Hepatic stellate cell (primary cell): ENCODE measurements at regions not wholly inside any gene's neighbourhood (a gene's known extent, or its start where the extent isn't known, plus 50 kb on each side); places are given as distances from the start of the nearest gene placed in this dataset.

Experiments used
- DNase-seq: peaks from one replicate; pipeline ENCODE4 v3.0.0; 2011; ENCODE audit warnings: low spot score

- no peak for DNase-seq
Observed at GRCh38 chr3:64995857-64996551, 308.2 kb upstream of the ADAMTS9 start.

DNA sequence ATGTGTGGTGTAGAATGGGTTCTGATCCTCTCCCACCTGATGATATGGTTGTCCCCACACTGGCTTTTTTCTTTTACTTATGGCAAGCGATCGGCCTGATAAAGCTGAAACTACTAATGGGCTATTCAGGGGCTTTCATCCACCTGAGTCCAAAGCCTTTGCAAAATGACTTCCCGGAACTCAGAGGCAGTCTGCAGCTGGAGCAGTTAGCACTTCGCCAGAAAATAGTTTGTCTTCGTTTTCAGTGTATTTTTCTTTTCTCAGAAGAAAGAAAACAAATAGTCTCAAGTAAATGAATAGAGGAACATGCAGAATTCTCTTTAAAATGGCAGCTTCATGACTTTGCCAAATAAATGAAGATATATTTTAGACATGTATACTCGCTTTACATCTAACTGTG is 306.0 kb upstream of the ADAMTS9 start:
- no peak for DNase-seq

GRCh38 chr3:64992530-64993285 is 304.9 kb upstream of the ADAMTS9 start:
- DNase-seq, result no peak

DNA sequence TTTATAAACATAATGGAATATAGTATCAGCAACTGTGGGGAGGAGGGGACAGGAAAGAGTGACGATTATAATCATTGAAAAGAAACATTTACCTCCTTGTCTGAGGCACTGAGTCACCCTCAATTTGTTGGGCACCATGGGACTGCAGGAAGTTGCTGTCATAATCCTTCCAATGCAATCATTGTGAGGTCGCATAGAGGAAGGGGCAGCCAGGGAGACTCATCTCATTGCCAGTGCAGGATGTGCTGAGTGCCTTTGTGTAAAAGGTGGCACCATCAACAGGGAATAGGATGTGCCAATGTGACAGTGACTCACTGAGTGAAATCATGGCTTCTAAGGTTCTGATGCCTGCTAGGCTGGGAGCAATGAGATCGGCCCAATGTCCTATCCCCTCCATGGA is 300.4 kb upstream of the ADAMTS9 start:
- DNase-seq, result no peak

DNA sequence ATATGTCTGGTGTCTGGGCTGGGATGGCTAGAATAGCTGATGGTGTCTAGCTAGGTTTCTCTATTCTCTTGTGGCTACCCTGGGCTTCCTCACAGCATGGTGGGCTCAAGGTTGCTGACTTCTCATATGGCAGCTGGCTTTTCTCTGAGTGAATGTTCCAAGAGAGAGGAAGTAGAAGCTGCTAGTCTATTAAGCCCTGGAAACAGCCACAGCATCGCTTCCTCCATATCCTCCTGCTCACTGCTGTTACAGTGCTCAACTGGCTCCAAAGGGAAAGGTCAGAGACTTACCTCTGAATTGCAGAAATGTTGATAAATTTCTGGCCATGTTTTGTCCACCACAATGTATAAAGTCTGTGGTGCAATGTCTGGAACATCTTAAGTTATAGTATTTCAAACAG is 299.9 kb upstream of the ADAMTS9 start:
- DNase-seq, result no peak

- no peak for DNase-seq
Observed at GRCh38 chr3:64985072-64985471, 297.3 kb upstream of the ADAMTS9 start.

DNA sequence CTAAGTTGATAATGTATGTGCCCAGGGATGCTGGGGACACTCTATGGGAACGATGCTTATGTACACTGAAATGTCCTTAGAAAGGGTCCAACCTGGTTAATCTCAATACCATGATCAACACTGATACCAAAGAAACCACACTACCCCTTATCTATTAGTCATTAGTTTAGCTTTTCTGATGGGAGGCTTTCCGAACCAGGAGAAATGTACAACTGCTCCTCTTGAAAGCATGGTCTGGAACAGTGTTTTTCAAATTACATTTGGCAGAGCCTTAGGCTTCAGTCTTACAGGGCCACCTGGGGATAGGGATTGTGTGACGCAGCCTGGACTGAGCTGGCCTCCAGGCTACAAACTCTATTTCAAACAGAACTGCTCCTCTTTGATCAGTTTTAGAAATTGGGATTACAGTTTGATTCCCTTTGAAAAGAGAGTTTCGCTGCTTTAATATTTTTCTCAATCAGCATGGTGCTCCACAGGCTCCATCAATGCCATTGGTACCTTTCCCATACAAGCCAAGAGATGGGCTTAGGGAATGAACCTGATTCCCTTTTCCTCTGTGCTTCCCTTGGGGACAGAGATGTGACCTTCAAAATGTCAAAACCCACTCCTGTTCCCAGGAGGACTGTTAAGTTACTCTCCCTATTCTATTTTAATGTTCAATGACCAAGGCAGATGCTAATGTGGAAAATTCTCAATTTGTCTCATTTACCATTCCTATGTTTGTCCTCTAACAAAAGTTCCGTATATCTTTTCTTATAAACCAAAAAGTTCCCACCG is 296.0 kb upstream of the ADAMTS9 start:
- DNase-seq, result no peak

DNA sequence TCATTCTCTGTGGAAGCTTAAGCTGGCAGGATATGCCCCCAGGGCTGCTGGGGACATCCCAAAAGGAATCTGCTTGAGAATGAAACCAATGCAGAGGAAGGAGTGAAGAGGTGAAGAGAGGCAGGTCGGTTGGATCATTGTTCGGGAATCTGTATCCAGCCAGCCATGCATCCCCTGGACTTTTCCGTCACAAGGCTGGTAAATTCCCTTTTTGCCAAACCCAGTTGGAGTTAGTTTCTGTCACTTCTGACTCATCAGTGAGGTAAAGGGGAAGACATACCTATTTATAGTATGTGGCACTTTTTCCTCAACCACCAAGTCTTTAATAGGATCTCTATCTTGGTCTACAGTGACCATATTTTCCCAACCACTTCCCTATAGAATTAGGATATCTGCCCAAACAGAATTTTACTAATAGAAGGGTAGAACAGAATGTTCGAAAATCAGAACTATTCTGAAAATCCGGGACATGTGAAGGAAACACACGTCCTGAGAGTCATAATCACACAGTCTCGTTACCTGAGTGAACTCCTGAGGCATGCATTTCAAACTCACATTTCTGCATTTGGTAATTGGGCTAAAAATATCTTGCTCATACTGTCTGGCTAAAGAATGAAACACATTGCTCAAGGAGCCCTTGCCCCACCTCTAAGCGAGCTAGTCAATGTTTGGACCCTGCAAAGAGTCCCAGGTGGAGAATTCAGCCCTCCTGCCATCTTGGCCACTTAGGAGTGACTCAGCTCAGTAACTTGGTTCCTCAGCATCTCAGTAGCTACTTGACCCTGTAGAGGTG is 289.7 kb upstream of the ADAMTS9 start:
- no peak for DNase-seq

DNA sequence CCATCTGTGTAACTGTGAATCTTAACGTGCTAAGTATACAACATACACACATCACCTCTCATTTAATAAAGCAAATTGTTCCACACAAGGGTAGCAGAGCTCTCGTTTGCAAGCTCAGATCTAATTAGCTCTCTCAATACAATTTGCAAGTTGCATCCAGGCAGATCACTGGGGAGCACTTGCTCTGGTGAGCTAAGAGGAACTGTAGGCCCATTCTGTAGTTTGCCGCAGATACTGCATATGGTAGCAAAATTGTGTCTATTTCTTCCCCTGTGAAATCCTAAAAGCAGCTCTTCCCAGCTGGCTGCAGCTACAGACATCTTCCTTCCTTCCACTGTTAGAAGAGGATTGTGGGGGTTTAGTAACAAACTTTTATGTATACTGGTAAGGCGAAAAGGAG is 288.7 kb upstream of the ADAMTS9 start:
- DNase-seq, result no peak

DNA sequence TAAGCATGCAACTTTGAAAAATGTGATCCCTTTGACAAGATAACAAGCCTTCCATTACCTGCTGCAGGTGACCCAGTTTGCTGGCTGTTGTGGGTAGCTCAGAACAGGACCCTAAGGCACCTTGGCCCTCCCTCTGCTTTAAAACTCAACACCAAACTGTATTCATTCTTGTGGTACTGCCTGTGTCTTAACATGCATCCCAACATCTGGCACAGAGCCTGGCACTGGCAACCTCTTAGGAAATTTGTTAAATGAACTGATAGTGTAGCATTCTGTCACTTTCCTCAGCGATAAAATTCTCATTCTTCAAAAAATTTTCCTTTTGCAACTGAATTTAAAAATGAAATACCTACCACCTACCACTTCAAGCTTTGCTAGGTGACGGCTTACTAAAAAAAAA is 287.3 kb upstream of the ADAMTS9 start:
- no peak for DNase-seq

GRCh38 chr3:64974401-64974800 is 286.6 kb upstream of the ADAMTS9 start:
- DNase-seq, result no peak

DNA sequence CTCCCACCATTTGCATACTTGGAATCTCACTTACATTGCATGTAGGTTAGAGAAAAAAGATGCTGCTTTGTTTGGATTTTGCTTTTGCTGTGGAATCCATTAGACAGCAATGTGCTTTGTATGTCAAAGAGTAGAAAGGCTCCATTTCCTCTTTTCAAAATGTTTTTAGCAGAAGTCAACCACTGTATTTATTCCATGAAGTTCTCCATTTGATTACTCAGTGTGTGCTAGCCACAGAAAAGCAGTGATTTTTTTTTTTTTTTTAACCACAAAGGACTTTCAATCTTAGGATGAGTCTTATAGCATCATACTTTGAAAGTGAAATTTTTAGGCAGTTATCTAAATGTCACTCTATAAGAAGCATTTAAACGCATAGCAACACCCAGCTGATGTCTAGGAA is 285.0 kb upstream of the ADAMTS9 start:
- DNase-seq, result no peak

GRCh38 chr3:64971602-64972001 is 283.8 kb upstream of the ADAMTS9 start:
- no peak for DNase-seq

DNA sequence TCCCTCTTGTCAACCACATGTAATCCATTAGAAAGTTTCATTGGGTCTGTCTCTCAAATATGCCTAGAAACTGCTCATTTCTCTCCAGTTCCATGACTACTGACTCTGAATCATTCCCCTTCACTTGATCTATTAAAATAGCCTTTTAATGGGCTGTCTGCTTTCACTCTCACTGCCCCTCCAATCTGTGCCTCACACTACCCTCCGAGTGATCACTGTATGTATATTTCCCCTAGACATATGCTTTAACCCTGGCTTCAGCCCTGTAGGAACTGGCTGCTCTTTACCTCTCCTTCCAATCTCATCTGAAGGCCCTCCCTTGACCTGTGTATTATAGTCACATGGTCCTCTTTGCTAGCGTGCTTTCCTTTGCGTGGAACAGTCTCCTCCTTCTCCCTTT is 282.8 kb upstream of the ADAMTS9 start:
- DNase-seq, result no peak

DNA sequence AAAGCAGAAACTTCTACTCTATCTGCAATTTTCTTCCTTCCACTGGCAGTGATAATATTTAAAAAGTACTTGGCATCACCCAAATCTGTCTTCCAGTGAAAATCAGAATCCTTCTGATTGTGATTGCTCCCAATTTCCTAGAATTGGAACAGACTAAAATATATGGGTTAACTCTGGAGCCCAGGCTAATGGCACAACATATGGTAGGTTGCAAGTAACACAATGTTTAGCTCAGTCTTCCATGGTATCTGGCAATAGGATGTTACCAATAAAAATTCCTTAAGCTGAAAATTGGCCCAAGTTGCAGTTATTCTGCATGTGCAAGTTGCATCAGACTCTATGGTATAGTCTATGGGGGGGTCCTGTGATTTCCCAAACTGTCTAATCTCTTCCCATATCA is 273.5 kb upstream of the ADAMTS9 start:
- no peak for DNase-seq

- DNase-seq, result no peak
Observed at GRCh38 chr3:64958199-64958843, 270.5 kb upstream of the ADAMTS9 start.

DNA sequence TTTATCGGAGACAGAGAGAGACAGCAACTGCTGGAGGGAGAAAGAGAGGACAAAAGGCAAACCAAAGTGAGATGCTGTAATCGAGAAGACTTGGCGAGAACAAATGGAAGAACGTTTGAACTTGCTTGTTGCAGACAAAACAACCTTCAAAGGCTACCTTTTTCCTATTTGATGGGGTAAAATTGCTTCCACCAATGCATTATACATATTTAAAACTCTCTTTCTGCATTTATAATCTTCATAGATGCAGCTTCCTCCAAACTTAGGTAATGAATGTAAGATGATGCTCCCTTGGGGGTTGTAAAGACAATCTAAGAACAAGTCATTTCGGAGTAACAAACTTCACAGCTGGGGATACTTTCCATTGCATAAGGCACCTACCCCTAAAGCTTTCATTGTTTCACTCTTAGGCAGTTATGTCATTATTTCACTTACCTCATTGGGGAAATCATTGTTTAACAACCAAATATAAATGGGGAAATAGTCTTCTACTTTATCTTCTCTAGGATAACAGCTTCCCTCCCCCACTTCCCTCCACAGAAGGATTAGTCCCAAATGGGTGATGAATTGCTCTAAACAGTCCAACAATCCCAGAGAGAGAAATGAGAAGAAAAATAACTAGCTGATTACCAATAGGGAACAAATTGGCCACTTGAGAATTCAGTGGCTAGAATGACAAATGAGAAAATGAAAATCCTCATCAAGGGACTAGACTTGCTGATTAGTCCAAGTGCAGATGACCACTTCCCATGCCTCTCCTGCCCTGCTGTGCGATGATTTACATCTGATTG is 269.8 kb upstream of the ADAMTS9 start:
- no peak for DNase-seq

DNA sequence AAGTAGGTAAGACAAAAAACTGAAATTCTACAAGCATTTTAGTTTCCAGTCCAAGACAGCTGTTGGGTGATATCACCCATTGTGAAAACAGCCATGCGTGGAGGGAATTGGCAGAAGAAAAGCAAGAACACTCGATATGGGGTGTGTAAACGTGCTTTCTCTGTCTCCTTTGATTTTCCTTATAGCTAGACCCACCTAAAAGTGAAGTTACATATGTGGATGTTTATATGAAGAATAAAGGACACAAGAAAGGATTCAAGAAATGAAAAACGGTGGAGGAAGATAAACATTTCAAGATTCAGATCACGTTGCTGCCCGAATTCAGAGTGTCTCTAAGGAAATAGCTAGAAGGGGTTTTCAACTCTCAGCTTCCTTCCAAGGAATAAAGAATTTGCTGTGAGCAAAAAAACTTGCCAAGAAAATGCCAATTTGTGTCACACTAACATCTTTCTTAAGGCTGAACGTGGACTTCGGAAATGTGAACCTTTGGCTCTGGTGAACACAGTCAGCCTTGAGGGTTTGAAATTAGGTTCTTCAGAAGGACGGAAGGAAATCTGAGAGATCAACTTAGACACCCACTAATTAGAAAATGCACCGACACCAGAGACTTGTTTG is 269.0 kb upstream of the ADAMTS9 start:
- no peak for DNase-seq

DNA sequence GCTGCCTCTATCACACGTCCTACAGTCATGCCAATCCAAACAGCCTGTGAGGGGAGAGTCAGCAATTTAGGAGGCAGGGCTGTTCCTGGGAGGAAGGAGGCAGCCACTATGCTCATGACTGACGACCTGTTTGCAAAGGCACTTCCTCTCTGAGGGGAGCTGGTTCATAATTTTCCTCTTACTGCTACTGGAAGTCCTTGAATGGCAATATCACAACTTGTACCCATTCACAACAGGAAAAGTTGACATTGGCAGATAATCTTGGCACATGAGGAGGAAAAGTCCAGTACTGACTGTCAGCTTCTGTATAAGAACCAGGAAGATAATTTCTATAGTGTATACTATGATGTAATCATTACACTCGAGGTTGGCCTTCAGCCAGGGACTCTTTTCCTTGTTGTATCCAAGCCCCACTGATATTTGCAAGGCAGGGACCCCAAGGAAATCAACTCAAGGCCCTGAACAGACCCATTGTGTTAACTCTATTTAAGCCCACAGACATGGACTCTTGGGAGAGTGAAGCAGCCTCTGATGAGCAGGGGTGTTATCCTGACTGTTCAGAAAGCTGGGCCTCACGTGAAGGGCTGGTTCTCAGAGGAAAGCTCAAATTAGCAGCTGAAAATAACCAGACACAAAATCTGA is 267.3 kb upstream of the ADAMTS9 start:
- DNase-seq, result no peak

GRCh38 chr3:64945171-64945729 is 257.4 kb upstream of the ADAMTS9 start:
- DNase-seq, result no peak
